ENCODE measurements at regions not wholly inside any gene's neighbourhood (a gene's known extent, or its start where the extent isn't known, plus 50 kb on each side); places are given as distances from the start of the nearest gene placed in this dataset.

- Histone ChIP-seq H2AFZ (ENCODE audit: low read length) (no peak overlapping the region), H3K36me3 (ENCODE audit: insufficient read depth, low read length) (no peaks in the 10 kb centered on the region), H3K4me2 (ENCODE audit: low read length) (no peak overlapping the region), H3K4me3 (ENCODE audit: low read depth, low read length, poor library complexity, severe bottlenecking) (no peak overlapping the region), H3K9me3 (ENCODE audit: low read length) (no peaks in the 10 kb centered on the region), H4K20me1 (ENCODE audit: insufficient read depth, low read length) (no peaks in the 10 kb centered on the region), H3K9me2 (ENCODE audit: insufficient read depth, low read length) (no peaks in the 10 kb centered on the region), H3K4me1 (ENCODE audit: insufficient read depth, low read length, poor library complexity, severe bottlenecking) (no peaks in the 10 kb centered on the region), H3K79me2 (ENCODE audit: insufficient read depth, low read depth, low read length) (no peaks in the 10 kb centered on the region), H3K27ac (ENCODE audit: low read depth, low read length, poor library complexity, severe bottlenecking) (no peak overlapping the region)
- no TSS peak for BruUV-seq (replicated peaks)
- CTCF ChIA-PET (ENCODE audit: unreplicated experiment), result no interaction called here
- intact Hi-C loops (cut with micrococcal nuclease; ENCODE audit: unreplicated experiment), result no loop called here
- no peak for DNase-seq (ENCODE audit: low spot score)
- POLR2A ChIA-PET, result no interaction called here
- no peak for TF ChIP-seq CTCF (conservative IDR thresholded peaks at IDR 0.05; ENCODE audit: low read length)
Measured at GRCh38 chr22:44394246-44395117, 81.7 kb upstream of the SHISAL1 start.

- Histone ChIP-seq H3K4me3 (ENCODE audit: low read depth, low read length, poor library complexity, severe bottlenecking) (no peak overlapping the region), H3K9me2 (ENCODE audit: insufficient read depth, low read length) (no peaks in the 10 kb centered on the region), H2AFZ (ENCODE audit: low read length) (no peak overlapping the region), H3K4me1 (ENCODE audit: insufficient read depth, low read length, poor library complexity, severe bottlenecking) (no peaks in the 10 kb centered on the region), H4K20me1 (ENCODE audit: insufficient read depth, low read length) (no peaks in the 10 kb centered on the region), H3K79me2 (ENCODE audit: insufficient read depth, low read depth, low read length) (no peaks in the 10 kb centered on the region), H3K36me3 (ENCODE audit: insufficient read depth, low read length) (no peaks in the 10 kb centered on the region), H3K4me2 (ENCODE audit: low read length) (no peak overlapping the region), H3K9me3 (ENCODE audit: low read length) (no peaks in the 10 kb centered on the region), H3K27ac (ENCODE audit: low read depth, low read length, poor library complexity, severe bottlenecking) (no peak overlapping the region)
- no peak for DNase-seq (ENCODE audit: low spot score)
- BruUV-seq (replicated peaks), result no TSS peak
- ChIA-PET CTCF (ENCODE audit: unreplicated experiment) (no interaction called here), POLR2A (no interaction called here)
- TF ChIP-seq CTCF (conservative IDR thresholded peaks at IDR 0.05; ENCODE audit: low read length) (no peak), EZH2phosphoT487 (IDR thresholded peaks at IDR 0.05; ENCODE audit: borderline replicate concordance, low read depth, low read length) (no peak)
- intact Hi-C loops (cut with micrococcal nuclease; ENCODE audit: unreplicated experiment), result no loop called here
Measured at GRCh38 chr22:44393066-44393465, 80.3 kb upstream of the SHISAL1 start.

GRCh38 chr22:44392446-44392921 lies 79.7 kb upstream of the SHISAL1 start:
- POLR2A ChIA-PET, result no interaction called here
- no peaks in the 10 kb centered on the region for H3K79me2 ChIP-seq (ENCODE audit: insufficient read depth, low read depth, low read length)
- intact Hi-C loops (cut with micrococcal nuclease; ENCODE audit: unreplicated experiment), result no loop called here
- CTCF ChIA-PET (ENCODE audit: unreplicated experiment), result no interaction called here
- H3K9me2 ChIP-seq (ENCODE audit: insufficient read depth, low read length), result no peaks in the 10 kb centered on the region
- no peaks in the 10 kb centered on the region for H4K20me1 ChIP-seq (ENCODE audit: insufficient read depth, low read length)
- no peak overlapping the region for H2AFZ ChIP-seq (ENCODE audit: low read length)
- no TSS peak for BruUV-seq (replicated peaks)
- H3K9me3 ChIP-seq (ENCODE audit: low read length), result no peaks in the 10 kb centered on the region
- no peak for DNase-seq (ENCODE audit: low spot score)
- H3K27ac ChIP-seq (ENCODE audit: low read depth, low read length, poor library complexity, severe bottlenecking), result no peak overlapping the region
- no peak overlapping the region for H3K4me3 ChIP-seq (ENCODE audit: low read depth, low read length, poor library complexity, severe bottlenecking)
- H3K4me2 ChIP-seq (ENCODE audit: low read length), result no peak overlapping the region
- no peaks in the 10 kb centered on the region for H3K36me3 ChIP-seq (ENCODE audit: insufficient read depth, low read length)
- H3K4me1 ChIP-seq (ENCODE audit: insufficient read depth, low read length, poor library complexity, severe bottlenecking), result no peaks in the 10 kb centered on the region
- no peak for TF ChIP-seq EZH2phosphoT487 (IDR thresholded peaks at IDR 0.05; ENCODE audit: borderline replicate concordance, low read depth, low read length)
- TF ChIP-seq CTCF (conservative IDR thresholded peaks at IDR 0.05; ENCODE audit: low read length), result no peak

All from OCI-LY7 (cell line).